Esophagus muscularis mucosa (tissue), 4 donors: ENCODE measurements at regions not wholly inside any gene's neighbourhood (a gene's known extent, or its start where the extent isn't known, plus 50 kb on each side); places are given as distances from the start of the nearest gene placed in this dataset.
A peak's percentile ranks its signal among the peaks of the same experiment; 100 is the strongest.

Source experiments
- CTCF ChIP-seq, 3 experiments: fragments of 200-600 bp in 2 of 3; fragments of 450-650 bp in 1 of 3; sonication (generic) in 2 of 3; IDR thresholded peaks; one replicate each; pipeline ENCODE4 v1.5.1; 2017 to 2019; ENCODE audit warnings: antibody characterized with exemption in 3 of 3, mild to moderate bottlenecking in 2 of 3, moderate library complexity in 1 of 3
- EP300 ChIP-seq: sonication (generic); formaldehyde crosslinking; IDR thresholded peaks from one replicate; pipeline ENCODE4 v1.6.1; 2017; ENCODE audit warnings: antibody characterized with exemption
- POLR2A ChIP-seq: fragments of 450-650 bp; IDR thresholded peaks from one replicate; pipeline ENCODE4 v1.6.1; 2017; ENCODE audit warnings: antibody characterized with exemption, moderate library complexity, mild to moderate bottlenecking, low read depth
- POLR2AphosphoS5 ChIP-seq, 2 donors: sonication (generic); formaldehyde crosslinking; IDR thresholded peaks; one replicate each; pipeline ENCODE4 v1.6.1; 2017; ENCODE audit warnings: antibody characterized with exemption in 2 of 2

GRCh38 chr9:89941875-89942274 lies 337.1 kb downstream of the GADD45G start:
- TF ChIP-seq POLR2AphosphoS5 (IDR thresholded peaks at IDR 0.05) (peak; percentile 60 to 92), POLR2A (no peak), CTCF (IDR thresholded peaks at IDR 0.05) (no peak), EP300 (peak; percentile 36)
